GM23338 (cell line): ENCODE measurements at regions not wholly inside any gene's neighbourhood (a gene's known extent, or its start where the extent isn't known, plus 50 kb on each side); places are given as distances from the start of the nearest gene placed in this dataset.

Experiments used
- ATAC-seq: fragments of 200-7000 bp; cut with Tn5 transposase; 3 replicates; pipeline ENCODE4 v1.9.1; 2020
- DNase-seq: peaks from one replicate; pipeline ENCODE4 v3.0.0-alpha.2; 2015; ENCODE audit warnings: low spot score
- H2AFZ ChIP-seq: fragments of 200-600 bp; sonication (generic); 2 replicates; pipeline ENCODE4 v1.8.0; 2016; ENCODE audit warnings: antibody characterized with exemption, mild to moderate bottlenecking, moderate library complexity
- H3F3A ChIP-seq: fragments of 200-600 bp; sonication (generic); replicated peaks from 2 replicates; pipeline ENCODE4 v1.8.0; 2017; ENCODE audit warnings: antibody characterized with exemption, mixed run types, low read depth
- H3K27ac ChIP-seq: fragments of 200-600 bp; sonication (generic); 2 replicates; pipeline ENCODE4 v1.6.1; 2016; ENCODE audit warnings: low read depth
- H3K27me3 ChIP-seq: fragments of 200-600 bp; sonication (generic); 2 replicates; pipeline ENCODE4 v1.8.0; 2016; ENCODE audit warnings: mild to moderate bottlenecking, mixed run types, moderate library complexity; ENCODE audit not compliant: insufficient read depth
- H3K36me3 ChIP-seq: fragments of 200-600 bp; sonication (generic); 2 replicates; pipeline ENCODE4 v1.8.0; 2016; ENCODE audit warnings: mild to moderate bottlenecking; ENCODE audit not compliant: insufficient read depth
- H3K4me1 ChIP-seq: fragments of 200-600 bp; sonication (generic); 2 replicates; pipeline ENCODE4 v1.8.0; 2016; ENCODE audit warnings: mild to moderate bottlenecking, moderate library complexity; ENCODE audit not compliant: insufficient read depth
- H3K4me2 ChIP-seq: fragments of 200-600 bp; sonication (generic); 2 replicates; pipeline ENCODE4 v1.7.1; 2017; ENCODE audit warnings: mixed run types
- H3K4me3 ChIP-seq: fragments of 200-600 bp; sonication (generic); 2 replicates; pipeline ENCODE4 v1.6.1; 2016; ENCODE audit warnings: mixed run types
- H3K79me2 ChIP-seq: fragments of 200-600 bp; sonication (generic); replicated peaks from 2 replicates; pipeline ENCODE4 v1.8.0; 2017; ENCODE audit warnings: mild to moderate bottlenecking; ENCODE audit not compliant: insufficient read depth
- H3K9me2 ChIP-seq: fragments of 200-600 bp; sonication (generic); 2 replicates; pipeline ENCODE4 v1.8.0; 2017; ENCODE audit not compliant: insufficient read depth
- H4K20me1 ChIP-seq: fragments of 200-600 bp; sonication (generic); replicated peaks from 2 replicates; pipeline ENCODE4 v1.8.0; 2017; ENCODE audit warnings: mild to moderate bottlenecking; ENCODE audit not compliant: insufficient read depth
- H3K27ac Mint-ChIP-seq: 2 replicates; pipeline ENCODE4 v1.8.0; 2020; ENCODE audit warnings: inconsistent platforms, mild to moderate bottlenecking, moderate library complexity, mixed read lengths
- H3K27me3 Mint-ChIP-seq: 3 replicates; pipeline ENCODE4 v1.8.0; 2022; ENCODE audit warnings: low read depth, mild to moderate bottlenecking, moderate library complexity, mixed read lengths, inconsistent platforms; ENCODE audit not compliant: insufficient read depth, poor library complexity
- H3K36me3 Mint-ChIP-seq: 3 replicates; pipeline ENCODE4 v1.8.0; 2021; ENCODE audit warnings: low read depth, mild to moderate bottlenecking, inconsistent platforms, moderate library complexity, mixed read lengths
- H3K4me1 Mint-ChIP-seq: 3 replicates; pipeline ENCODE4 v1.8.0; 2020; ENCODE audit warnings: mild to moderate bottlenecking, inconsistent platforms, mixed read lengths
- H3K4me3 Mint-ChIP-seq: 3 replicates; pipeline ENCODE4 v1.8.0; 2021; ENCODE audit warnings: moderate library complexity, mild to moderate bottlenecking, inconsistent platforms, mixed read lengths
- H3K9me3 Mint-ChIP-seq: 3 replicates; pipeline ENCODE4 v1.8.0; 2020; ENCODE audit warnings: moderate library complexity, mild to moderate bottlenecking, inconsistent platforms, mixed read lengths
- CREB1 ChIP-seq: fragments of 250-450 bp; sonication (Bioruptor Pico); IDR thresholded peaks from 2 replicates; pipeline ENCODE4 v1.5.0; 2020; ENCODE audit warnings: low read depth, mild to moderate bottlenecking, moderate library complexity
- ETS1 ChIP-seq: IDR thresholded peaks from 2 replicates; pipeline ENCODE4 v1.6.1; 2016; ENCODE audit warnings: antibody characterized with exemption
- EZH2 ChIP-seq: fragments of 200-600 bp; sonication (generic); IDR thresholded peaks from one replicate; pipeline ENCODE4 v1.8.0; 2017; ENCODE audit warnings: antibody characterized with exemption, mild to moderate bottlenecking, low read depth; ENCODE audit not compliant: unreplicated experiment
- EZH2phosphoT487 ChIP-seq: fragments of 200-600 bp; sonication (generic); IDR thresholded peaks from one replicate; pipeline ENCODE4 v1.8.1; 2018; ENCODE audit warnings: antibody characterized with exemption; ENCODE audit not compliant: unreplicated experiment
- JUNB ChIP-seq: IDR thresholded peaks from one replicate; pipeline ENCODE4 v1.6.1; 2016; ENCODE audit warnings: antibody characterized with exemption; ENCODE audit not compliant: unreplicated experiment
- NANOG ChIP-seq: IDR thresholded peaks from 2 replicates; pipeline ENCODE4 v1.6.1; 2016; ENCODE audit warnings: antibody characterized with exemption, borderline replicate concordance
- POLR2AphosphoS5 ChIP-seq: IDR thresholded peaks from 2 replicates; pipeline ENCODE4 v1.6.1; 2016; ENCODE audit warnings: antibody characterized with exemption, low read depth
- STAT1 ChIP-seq: IDR thresholded peaks from one replicate; pipeline ENCODE4 v1.6.1; 2016; ENCODE audit warnings: antibody characterized with exemption; ENCODE audit not compliant: unreplicated experiment
- ZNF114 ChIP-seq: fragments of 250-450 bp; sonication (Bioruptor Pico); IDR thresholded peaks from 2 replicates; pipeline ENCODE4 v1.5.0; 2020; ENCODE audit warnings: mild to moderate bottlenecking, moderate library complexity
- ZNF331 ChIP-seq: fragments of 250-450 bp; sonication (Bioruptor Pico); IDR thresholded peaks from 2 replicates; pipeline ENCODE4 v1.5.0; 2020; ENCODE audit warnings: low read depth, mild to moderate bottlenecking, moderate library complexity
- TF ChIP-seq, protein P1 (sequence below), 2 experiments: fragments of 200-600 bp in 1 of 2; sonication (generic) in 1 of 2; conservative IDR thresholded peaks; 2 replicates each; pipeline versions ENCODE4 v1.5.1 to v1.6.1; 2016 to 2017; ENCODE audit warnings: antibody characterized with exemption in 2 of 2, low read depth in 2 of 2, mild to moderate bottlenecking in 2 of 2, moderate library complexity in 1 of 2
- TF ChIP-seq, protein P2 (sequence below): IDR thresholded peaks from one replicate; pipeline ENCODE4 v1.6.1; 2018; ENCODE audit warnings: antibody characterized with exemption; ENCODE audit not compliant: unreplicated experiment
- TF ChIP-seq, protein P3 (sequence below): fragments of 250-450 bp; sonication (Bioruptor Pico); IDR thresholded peaks from 2 replicates; pipeline ENCODE4 v1.5.0; 2020; ENCODE audit warnings: mild to moderate bottlenecking, moderate library complexity

DNA sequence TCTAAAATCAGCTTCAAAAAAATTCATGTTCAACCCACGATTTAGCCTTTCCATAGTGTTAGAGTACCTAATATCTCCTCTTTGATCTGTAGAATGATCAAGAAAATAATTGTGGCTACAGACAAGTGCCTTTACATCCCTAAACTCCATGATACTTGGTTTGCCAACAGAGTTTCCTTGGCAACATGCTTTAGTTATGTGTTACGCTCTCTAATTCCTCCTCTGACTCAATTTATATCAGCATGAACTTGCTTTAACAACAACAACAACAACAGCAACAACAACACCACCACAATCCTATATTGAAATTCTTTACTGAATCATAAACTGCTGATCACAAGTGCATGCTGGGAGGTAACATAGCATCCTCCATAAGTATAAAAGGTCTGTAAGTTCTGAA lies 757.8 kb downstream of the CDH11 start:
- Histone ChIP-seq H3K4me2 (no peak overlapping the region), H3K79me2 (no peaks in the 10 kb centered on the region), H3K27ac (no peak overlapping the region), H3K36me3 (no peaks in the 10 kb centered on the region), H4K20me1 (no peaks in the 10 kb centered on the region), H3K27me3 (no peaks in the 10 kb centered on the region), H3K9me2 (peaks cover 2% of the 10 kb centered on the region; the same call in 1 of the 2 replicates), H3K4me1 (no peaks in the 10 kb centered on the region), H3K4me3 (no peak overlapping the region), H3F3A (no peaks in the 10 kb centered on the region), H2AFZ (no peak overlapping the region)
- H3K9me3 Mint-ChIP-seq, result no peaks in the 10 kb centered on the region
- ATAC-seq (no peak), DNase-seq (no peak)
- no peaks in the 10 kb centered on the region for H3K4me1 Mint-ChIP-seq
- no peak overlapping the region for H3K27ac Mint-ChIP-seq
- TF ChIP-seq, protein P1, sequence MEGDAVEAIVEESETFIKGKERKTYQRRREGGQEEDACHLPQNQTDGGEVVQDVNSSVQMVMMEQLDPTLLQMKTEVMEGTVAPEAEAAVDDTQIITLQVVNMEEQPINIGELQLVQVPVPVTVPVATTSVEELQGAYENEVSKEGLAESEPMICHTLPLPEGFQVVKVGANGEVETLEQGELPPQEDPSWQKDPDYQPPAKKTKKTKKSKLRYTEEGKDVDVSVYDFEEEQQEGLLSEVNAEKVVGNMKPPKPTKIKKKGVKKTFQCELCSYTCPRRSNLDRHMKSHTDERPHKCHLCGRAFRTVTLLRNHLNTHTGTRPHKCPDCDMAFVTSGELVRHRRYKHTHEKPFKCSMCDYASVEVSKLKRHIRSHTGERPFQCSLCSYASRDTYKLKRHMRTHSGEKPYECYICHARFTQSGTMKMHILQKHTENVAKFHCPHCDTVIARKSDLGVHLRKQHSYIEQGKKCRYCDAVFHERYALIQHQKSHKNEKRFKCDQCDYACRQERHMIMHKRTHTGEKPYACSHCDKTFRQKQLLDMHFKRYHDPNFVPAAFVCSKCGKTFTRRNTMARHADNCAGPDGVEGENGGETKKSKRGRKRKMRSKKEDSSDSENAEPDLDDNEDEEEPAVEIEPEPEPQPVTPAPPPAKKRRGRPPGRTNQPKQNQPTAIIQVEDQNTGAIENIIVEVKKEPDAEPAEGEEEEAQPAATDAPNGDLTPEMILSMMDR (conservative IDR thresholded peaks at IDR 0.05; ENCODE audit: low read depth in 2 of 2), result no peak
- TF ChIP-seq ZNF114 (no peak), STAT1 (no peak), NANOG (no peak), EZH2 (no peak), ETS1 (no peak), EZH2phosphoT487 (no peak), POLR2AphosphoS5 (no peak), JUNB (no peak), ZNF331 (no peak), CREB1 (CRISPR knock-in tag) (no peak)
- TF ChIP-seq, protein P2, sequence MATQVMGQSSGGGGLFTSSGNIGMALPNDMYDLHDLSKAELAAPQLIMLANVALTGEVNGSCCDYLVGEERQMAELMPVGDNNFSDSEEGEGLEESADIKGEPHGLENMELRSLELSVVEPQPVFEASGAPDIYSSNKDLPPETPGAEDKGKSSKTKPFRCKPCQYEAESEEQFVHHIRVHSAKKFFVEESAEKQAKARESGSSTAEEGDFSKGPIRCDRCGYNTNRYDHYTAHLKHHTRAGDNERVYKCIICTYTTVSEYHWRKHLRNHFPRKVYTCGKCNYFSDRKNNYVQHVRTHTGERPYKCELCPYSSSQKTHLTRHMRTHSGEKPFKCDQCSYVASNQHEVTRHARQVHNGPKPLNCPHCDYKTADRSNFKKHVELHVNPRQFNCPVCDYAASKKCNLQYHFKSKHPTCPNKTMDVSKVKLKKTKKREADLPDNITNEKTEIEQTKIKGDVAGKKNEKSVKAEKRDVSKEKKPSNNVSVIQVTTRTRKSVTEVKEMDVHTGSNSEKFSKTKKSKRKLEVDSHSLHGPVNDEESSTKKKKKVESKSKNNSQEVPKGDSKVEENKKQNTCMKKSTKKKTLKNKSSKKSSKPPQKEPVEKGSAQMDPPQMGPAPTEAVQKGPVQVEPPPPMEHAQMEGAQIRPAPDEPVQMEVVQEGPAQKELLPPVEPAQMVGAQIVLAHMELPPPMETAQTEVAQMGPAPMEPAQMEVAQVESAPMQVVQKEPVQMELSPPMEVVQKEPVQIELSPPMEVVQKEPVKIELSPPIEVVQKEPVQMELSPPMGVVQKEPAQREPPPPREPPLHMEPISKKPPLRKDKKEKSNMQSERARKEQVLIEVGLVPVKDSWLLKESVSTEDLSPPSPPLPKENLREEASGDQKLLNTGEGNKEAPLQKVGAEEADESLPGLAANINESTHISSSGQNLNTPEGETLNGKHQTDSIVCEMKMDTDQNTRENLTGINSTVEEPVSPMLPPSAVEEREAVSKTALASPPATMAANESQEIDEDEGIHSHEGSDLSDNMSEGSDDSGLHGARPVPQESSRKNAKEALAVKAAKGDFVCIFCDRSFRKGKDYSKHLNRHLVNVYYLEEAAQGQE, result no peak
- TF ChIP-seq, protein P3, sequence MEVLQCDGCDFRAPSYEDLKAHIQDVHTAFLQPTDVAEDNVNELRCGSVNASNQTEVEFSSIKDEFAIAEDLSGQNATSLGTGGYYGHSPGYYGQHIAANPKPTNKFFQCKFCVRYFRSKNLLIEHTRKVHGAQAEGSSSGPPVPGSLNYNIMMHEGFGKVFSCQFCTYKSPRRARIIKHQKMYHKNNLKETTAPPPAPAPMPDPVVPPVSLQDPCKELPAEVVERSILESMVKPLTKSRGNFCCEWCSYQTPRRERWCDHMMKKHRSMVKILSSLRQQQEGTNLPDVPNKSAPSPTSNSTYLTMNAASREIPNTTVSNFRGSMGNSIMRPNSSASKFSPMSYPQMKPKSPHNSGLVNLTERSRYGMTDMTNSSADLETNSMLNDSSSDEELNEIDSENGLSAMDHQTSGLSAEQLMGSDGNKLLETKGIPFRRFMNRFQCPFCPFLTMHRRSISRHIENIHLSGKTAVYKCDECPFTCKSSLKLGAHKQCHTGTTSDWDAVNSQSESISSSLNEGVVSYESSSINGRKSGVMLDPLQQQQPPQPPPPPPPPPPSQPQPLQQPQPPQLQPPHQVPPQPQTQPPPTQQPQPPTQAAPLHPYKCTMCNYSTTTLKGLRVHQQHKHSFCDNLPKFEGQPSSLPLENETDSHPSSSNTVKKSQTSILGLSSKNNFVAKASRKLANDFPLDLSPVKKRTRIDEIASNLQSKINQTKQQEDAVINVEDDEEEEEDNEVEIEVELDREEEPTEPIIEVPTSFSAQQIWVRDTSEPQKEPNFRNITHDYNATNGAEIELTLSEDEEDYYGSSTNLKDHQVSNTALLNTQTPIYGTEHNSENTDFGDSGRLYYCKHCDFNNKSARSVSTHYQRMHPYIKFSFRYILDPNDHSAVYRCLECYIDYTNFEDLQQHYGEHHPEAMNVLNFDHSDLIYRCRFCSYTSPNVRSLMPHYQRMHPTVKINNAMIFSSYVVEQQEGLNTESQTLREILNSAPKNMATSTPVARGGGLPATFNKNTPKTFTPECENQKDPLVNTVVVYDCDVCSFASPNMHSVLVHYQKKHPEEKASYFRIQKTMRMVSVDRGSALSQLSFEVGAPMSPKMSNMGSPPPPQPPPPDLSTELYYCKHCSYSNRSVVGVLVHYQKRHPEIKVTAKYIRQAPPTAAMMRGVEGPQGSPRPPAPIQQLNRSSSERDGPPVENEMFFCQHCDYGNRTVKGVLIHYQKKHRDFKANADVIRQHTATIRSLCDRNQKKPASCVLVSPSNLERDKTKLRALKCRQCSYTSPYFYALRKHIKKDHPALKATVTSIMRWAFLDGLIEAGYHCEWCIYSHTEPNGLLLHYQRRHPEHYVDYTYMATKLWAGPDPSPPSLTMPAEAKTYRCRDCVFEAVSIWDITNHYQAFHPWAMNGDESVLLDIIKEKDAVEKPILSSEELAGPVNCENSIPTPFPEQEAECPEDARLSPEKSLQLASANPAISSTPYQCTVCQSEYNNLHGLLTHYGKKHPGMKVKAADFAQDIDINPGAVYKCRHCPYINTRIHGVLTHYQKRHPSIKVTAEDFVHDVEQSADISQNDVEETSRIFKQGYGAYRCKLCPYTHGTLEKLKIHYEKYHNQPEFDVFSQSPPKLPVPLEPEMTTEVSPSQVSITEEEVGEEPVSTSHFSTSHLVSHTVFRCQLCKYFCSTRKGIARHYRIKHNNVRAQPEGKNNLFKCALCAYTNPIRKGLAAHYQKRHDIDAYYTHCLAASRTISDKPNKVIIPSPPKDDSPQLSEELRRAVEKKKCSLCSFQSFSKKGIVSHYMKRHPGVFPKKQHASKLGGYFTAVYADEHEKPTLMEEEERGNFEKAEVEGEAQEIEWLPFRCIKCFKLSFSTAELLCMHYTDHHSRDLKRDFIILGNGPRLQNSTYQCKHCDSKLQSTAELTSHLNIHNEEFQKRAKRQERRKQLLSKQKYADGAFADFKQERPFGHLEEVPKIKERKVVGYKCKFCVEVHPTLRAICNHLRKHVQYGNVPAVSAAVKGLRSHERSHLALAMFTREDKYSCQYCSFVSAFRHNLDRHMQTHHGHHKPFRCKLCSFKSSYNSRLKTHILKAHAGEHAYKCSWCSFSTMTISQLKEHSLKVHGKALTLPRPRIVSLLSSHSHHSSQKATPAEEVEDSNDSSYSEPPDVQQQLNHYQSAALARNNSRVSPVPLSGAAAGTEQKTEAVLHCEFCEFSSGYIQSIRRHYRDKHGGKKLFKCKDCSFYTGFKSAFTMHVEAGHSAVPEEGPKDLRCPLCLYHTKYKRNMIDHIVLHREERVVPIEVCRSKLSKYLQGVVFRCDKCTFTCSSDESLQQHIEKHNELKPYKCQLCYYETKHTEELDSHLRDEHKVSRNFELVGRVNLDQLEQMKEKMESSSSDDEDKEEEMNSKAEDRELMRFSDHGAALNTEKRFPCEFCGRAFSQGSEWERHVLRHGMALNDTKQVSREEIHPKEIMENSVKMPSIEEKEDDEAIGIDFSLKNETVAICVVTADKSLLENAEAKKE (CRISPR knock-in tag), result no peak
- no peak overlapping the region for H3K4me3 Mint-ChIP-seq
- no peaks in the 10 kb centered on the region for H3K36me3 Mint-ChIP-seq
- no peaks in the 10 kb centered on the region for H3K27me3 Mint-ChIP-seq
